Smooth muscle cell (in vitro differentiated cells): ENCODE measurements at regions not wholly inside any gene's neighbourhood (a gene's known extent, or its start where the extent isn't known, plus 50 kb on each side); places are given as distances from the start of the nearest gene placed in this dataset.

Source experiments
- DNase-seq: peaks from one replicate; lab custom pipeline; 2025; ENCODE audit not compliant: unreplicated experiment; lab: John Stamatoyannopoulos, UW
- H2AFZ ChIP-seq: fragments of 200-600 bp; sonication (generic); 2 replicates; pipeline ENCODE4 v1.6.0; 2016; ENCODE audit warnings: antibody characterized with exemption, low read depth, mild to moderate bottlenecking
- H3F3A ChIP-seq: fragments of 200-600 bp; sonication (generic); 2 replicates; pipeline ENCODE4 v1.6.0; 2017; ENCODE audit warnings: antibody characterized with exemption, low read depth
- H3K27ac ChIP-seq: fragments of 200-600 bp; sonication (generic); 2 replicates; pipeline ENCODE4 v1.5.1; 2016; ENCODE audit warnings: low read depth, mild to moderate bottlenecking
- H3K27me3 ChIP-seq: fragments of 200-600 bp; sonication (generic); 2 replicates; pipeline ENCODE4 v1.6.1; 2016; ENCODE audit warnings: low read depth, mild to moderate bottlenecking
- H3K36me3 ChIP-seq: fragments of 200-600 bp; sonication (generic); 2 replicates; pipeline ENCODE4 v1.5.1; 2016; ENCODE audit warnings: low read depth
- H3K4me1 ChIP-seq: fragments of 200-600 bp; sonication (generic); 2 replicates; pipeline ENCODE4 v1.5.1; 2016; ENCODE audit warnings: low read depth
- H3K4me2 ChIP-seq: fragments of 200-600 bp; sonication (generic); 2 replicates; pipeline ENCODE4 v1.6.0; 2016; ENCODE audit warnings: mild to moderate bottlenecking
- H3K4me3 ChIP-seq: fragments of 200-600 bp; sonication (generic); 2 replicates; pipeline ENCODE4 v1.5.1; 2016; ENCODE audit warnings: mild to moderate bottlenecking
- H3K79me2 ChIP-seq: fragments of 200-600 bp; sonication (generic); 2 replicates; pipeline ENCODE4 v1.6.0; 2016; ENCODE audit warnings: low read depth, mild to moderate bottlenecking
- H3K9ac ChIP-seq: fragments of 200-600 bp; sonication (generic); 2 replicates; pipeline ENCODE4 v1.6.0; 2016; ENCODE audit warnings: low read depth
- H3K9me3 ChIP-seq: fragments of 200-600 bp; sonication (generic); replicated peaks from 2 replicates; pipeline ENCODE4 v1.5.1; 2016; ENCODE audit warnings: low read depth
- H4K20me1 ChIP-seq: fragments of 200-600 bp; sonication (generic); 2 replicates; pipeline ENCODE4 v1.6.0; 2016; ENCODE audit warnings: low read depth
- WGBS: methylation state at CpG from one replicate; pipeline ENCODE4 v1.1.7; 2016; ENCODE audit warnings: low lambda C conversion rate; 5-methylcytosine and 5-hydroxymethylcytosine counted together
- TF ChIP-seq, protein P1 (sequence below): fragments of 200-600 bp; sonication (generic); IDR thresholded peaks from 2 replicates; pipeline ENCODE4 v1.5.1; 2017; ENCODE audit warnings: borderline replicate concordance, mild to moderate bottlenecking, antibody characterized with exemption; ENCODE audit not compliant: insufficient read depth, poor library complexity, severe bottlenecking

DNA sequence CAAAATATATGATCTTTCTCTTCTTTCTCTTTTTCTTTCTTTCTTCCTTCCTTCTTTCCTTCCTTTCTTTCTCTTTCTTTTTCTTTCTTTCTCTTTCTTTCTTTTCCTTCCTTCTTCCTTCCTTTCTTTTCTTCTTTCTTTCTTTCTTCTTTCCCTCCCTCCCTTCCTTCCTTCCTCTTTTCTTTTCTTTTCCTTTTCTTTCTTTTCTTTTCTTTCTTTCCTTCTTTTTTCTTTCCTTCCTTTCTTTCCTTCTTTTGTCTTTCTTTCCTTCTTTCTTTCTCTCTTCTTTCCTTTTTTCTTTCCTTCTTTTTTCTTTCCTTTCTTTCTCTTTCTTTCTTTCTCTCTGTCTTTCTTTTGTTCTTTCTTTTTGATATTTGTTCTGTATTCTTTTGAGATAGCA, 1356.0 kb upstream of the SEL1L start:
- Histone ChIP-seq H3K9ac (no peak overlapping the region), H4K20me1 (no peaks in the 10 kb centered on the region)
- TF ChIP-seq, protein P1, sequence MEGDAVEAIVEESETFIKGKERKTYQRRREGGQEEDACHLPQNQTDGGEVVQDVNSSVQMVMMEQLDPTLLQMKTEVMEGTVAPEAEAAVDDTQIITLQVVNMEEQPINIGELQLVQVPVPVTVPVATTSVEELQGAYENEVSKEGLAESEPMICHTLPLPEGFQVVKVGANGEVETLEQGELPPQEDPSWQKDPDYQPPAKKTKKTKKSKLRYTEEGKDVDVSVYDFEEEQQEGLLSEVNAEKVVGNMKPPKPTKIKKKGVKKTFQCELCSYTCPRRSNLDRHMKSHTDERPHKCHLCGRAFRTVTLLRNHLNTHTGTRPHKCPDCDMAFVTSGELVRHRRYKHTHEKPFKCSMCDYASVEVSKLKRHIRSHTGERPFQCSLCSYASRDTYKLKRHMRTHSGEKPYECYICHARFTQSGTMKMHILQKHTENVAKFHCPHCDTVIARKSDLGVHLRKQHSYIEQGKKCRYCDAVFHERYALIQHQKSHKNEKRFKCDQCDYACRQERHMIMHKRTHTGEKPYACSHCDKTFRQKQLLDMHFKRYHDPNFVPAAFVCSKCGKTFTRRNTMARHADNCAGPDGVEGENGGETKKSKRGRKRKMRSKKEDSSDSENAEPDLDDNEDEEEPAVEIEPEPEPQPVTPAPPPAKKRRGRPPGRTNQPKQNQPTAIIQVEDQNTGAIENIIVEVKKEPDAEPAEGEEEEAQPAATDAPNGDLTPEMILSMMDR = no peak

DNA sequence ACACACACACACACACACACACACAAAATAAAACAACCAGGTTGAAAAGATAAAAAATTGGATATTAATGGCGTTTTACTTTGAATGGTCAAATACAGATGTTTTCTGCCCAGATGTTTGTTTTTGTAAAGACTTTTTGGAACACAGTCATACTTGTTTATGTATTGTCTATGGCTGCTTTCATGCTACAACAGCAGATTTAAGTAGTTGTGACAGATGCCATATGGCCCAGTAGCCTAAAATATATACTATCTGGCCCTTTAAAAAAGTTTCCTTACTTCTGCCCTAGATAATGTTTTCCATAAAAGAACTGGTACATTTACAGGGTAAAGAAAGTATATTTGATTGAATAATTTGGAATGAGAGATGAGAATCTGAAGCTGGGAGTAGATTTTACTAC, 1362.8 kb upstream of the SEL1L start:
- DNase-seq = no peak
- no peaks in the 10 kb centered on the region for H3K79me2 ChIP-seq
- no peak overlapping the region for H3K4me2 ChIP-seq
- H3K27me3 ChIP-seq = no peaks in the 10 kb centered on the region
- peaks cover 4% of the 10 kb centered on the region for H3F3A ChIP-seq
- H3K27ac ChIP-seq = no peak overlapping the region
- no peaks in the 10 kb centered on the region for H3K9me3 ChIP-seq
- TF ChIP-seq, protein P1 = no peak
- 70% methylated on average over 1 of the region's 1 CpG for WGBS
- peaks cover 4% of the 10 kb centered on the region for H3K4me1 ChIP-seq
- H3K4me3 ChIP-seq = no peak overlapping the region
- H3K9ac ChIP-seq = no peak overlapping the region
- H2AFZ ChIP-seq = no peak overlapping the region
- no peaks in the 10 kb centered on the region for H4K20me1 ChIP-seq
- H3K36me3 ChIP-seq = no peaks in the 10 kb centered on the region

More for the DNA sequence above, 1356.0 kb upstream of the SEL1L start:
- no peak overlapping the region for H3K27ac ChIP-seq
- H2AFZ ChIP-seq = no peak overlapping the region
- H3K36me3 ChIP-seq = no peaks in the 10 kb centered on the region
- H3K4me3 ChIP-seq = no peak overlapping the region
- no peaks in the 10 kb centered on the region for H3K79me2 ChIP-seq
- H3K4me2 ChIP-seq = no peak overlapping the region
- H3K9me3 ChIP-seq = no peaks in the 10 kb centered on the region
- no peak for DNase-seq
- H3K4me1 ChIP-seq = no peaks in the 10 kb centered on the region
- H3K27me3 ChIP-seq = no peaks in the 10 kb centered on the region
- no peaks in the 10 kb centered on the region for H3F3A ChIP-seq

DNA sequence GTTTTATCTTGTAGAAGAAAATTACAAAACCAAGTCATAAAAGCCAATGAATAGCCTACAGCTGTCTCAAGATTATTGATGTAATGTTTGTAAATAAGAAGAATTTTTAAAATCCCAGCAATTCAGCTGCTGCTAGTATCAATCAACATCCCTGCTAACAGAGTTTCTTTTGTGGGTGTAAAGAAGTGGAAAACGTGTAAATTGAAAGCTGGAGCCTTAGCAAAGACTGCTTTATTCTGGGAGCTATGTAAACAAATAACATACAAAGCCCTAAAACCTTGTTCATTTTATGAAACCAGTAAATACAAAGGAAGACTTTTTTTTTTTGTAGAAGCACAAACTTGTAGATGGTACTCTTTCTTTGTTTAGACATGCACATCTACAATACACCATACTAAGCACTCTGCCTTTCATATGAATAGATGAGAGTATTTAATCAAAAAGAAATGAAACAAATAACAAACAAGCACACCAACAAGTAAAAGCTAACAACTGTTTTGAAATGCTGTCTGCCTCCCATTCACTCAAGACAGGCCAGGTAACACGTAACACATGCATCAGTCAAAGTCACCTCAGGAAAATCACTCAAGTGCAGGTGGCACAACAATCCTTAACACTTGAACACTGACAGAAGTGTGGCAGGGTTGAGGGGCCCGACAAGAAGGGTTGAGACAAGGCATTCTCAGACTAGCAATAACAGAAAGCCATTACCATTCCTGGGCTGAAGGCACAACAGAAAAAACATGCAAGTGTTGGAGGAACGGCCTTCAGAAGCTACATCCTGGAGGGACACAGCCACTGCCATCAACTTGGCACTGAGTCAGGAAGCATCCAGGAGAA, 1364.0 kb upstream of the SEL1L start:
- peak overlapping the region; percentile 32 for H2AFZ ChIP-seq
- no peak for DNase-seq
- TF ChIP-seq, protein P1 = no peak
- H3K4me1 ChIP-seq = peaks cover 4% of the 10 kb centered on the region
- no peaks in the 10 kb centered on the region for H3K27me3 ChIP-seq
- H3K4me2 ChIP-seq = peak overlapping the region; percentile 45
- H3K27ac ChIP-seq = peak overlapping the region; percentile 24
- no peaks in the 10 kb centered on the region for H3K9me3 ChIP-seq
- no peak overlapping the region for H3K9ac ChIP-seq
- H3K4me3 ChIP-seq = no peak overlapping the region
- no peaks in the 10 kb centered on the region for H3K79me2 ChIP-seq
- peaks cover 4% of the 10 kb centered on the region for H3F3A ChIP-seq
- H4K20me1 ChIP-seq = no peaks in the 10 kb centered on the region
- WGBS = 75% methylated on average over 4 of the region's 4 CpGs
- no peaks in the 10 kb centered on the region for H3K36me3 ChIP-seq

DNA sequence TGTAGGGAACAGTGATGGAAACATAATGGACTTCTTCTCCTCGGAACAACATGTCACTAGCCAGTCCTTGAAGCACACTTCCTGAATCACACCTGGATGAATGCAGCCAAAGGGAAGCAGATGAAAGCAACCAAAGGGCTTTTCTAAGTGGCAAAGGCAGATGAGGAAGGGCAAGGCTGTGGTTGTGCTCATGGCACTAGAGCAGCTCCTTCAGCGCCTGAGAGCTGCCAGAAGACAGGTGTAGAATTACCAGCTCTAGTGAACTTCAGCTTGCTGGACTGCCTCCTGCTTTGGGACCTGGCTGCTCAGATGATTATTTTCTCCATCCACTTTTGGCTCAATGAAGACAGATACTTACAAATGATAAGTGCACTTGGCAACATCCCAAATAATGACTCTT, 1372.1 kb upstream of the SEL1L start:
- no peak overlapping the region for H3K27ac ChIP-seq
- H3K4me3 ChIP-seq = no peak overlapping the region
- no peaks in the 10 kb centered on the region for H3K4me1 ChIP-seq
- TF ChIP-seq, protein P1 = no peak
- no peak overlapping the region for H2AFZ ChIP-seq
- H3K27me3 ChIP-seq = peaks cover 5% of the 10 kb centered on the region
- H3K9me3 ChIP-seq = no peaks in the 10 kb centered on the region
- no peaks in the 10 kb centered on the region for H3K36me3 ChIP-seq
- no peak overlapping the region for H3K9ac ChIP-seq
- no peak overlapping the region for H3K4me2 ChIP-seq
- H3K79me2 ChIP-seq = no peaks in the 10 kb centered on the region
- DNase-seq = no peak
- whole genome bisulfite sequencing = 90% methylated on average over 2 of the region's 2 CpGs
- H4K20me1 ChIP-seq = no peaks in the 10 kb centered on the region
- no peaks in the 10 kb centered on the region for H3F3A ChIP-seq
